ENCODE measurements at regions not wholly inside any gene's neighbourhood (a gene's known extent, or its start where the extent isn't known, plus 50 kb on each side); places are given as distances from the start of the nearest gene placed in this dataset.
A peak's percentile ranks its signal among the peaks of the same experiment; 100 is the strongest.

GRCh38 chr5:42900734-42901133 lies 89.0 kb upstream of the SELENOP start:
- no peak for DNase-seq
- Histone ChIP-seq H3K36me3 (no peaks in the 10 kb centered on the region), H3K9ac (ENCODE audit: low read depth in 2 of 2, low read length in 2 of 2) (no peak overlapping the region), H3K27me3 (no peaks in the 10 kb centered on the region), H3K27ac (no peak overlapping the region), H3K9me3 (no peaks in the 10 kb centered on the region), H3K4me1 (no peaks in the 10 kb centered on the region), H3K4me3 (no peak overlapping the region)
- intact Hi-C loops (cut with DNase I) = no loop called here
- no peak for TF ChIP-seq CTCF (IDR thresholded peaks at IDR 0.05)

DNA sequence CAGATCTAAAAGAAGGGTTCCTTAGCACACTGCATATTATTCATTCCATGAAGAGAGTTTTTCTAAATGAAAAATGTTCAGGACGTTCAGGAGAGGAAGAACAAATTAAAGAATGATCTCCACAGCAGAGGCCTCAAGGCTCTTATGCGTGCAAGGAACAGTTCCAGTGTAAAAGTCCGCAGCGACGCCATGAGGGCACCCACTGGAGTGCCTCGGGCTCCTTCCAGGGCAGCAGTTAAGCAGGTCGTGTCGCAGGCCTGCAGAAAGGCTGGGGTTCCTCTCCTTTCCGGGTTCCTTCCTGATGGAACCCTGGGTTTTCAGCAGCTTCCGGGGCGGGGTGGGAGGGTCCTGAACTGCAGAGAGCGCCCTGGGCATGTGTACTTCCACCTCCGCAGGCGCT lies 87.1 kb upstream of the SELENOP start:
- Histone ChIP-seq H3K36me3 (no peaks in the 10 kb centered on the region), H3K4me1 (no peaks in the 10 kb centered on the region), H3K27me3 (no peaks in the 10 kb centered on the region), H3K9ac (ENCODE audit: low read depth in 2 of 2, low read length in 2 of 2) (no peak overlapping the region), H3K27ac (no peak overlapping the region), H3K4me3 (no peak overlapping the region), H3K9me3 (no peaks in the 10 kb centered on the region)
- no peak for DNase-seq
- no peak for TF ChIP-seq CTCF (IDR thresholded peaks at IDR 0.05)
- intact Hi-C loops (cut with DNase I) = no loop called here

- Histone ChIP-seq H3K27me3 (no peaks in the 10 kb centered on the region), H3K4me3 (no peak overlapping the region), H3K4me1 (no peaks in the 10 kb centered on the region), H3K9me3 (no peaks in the 10 kb centered on the region), H3K9ac (ENCODE audit: low read depth in 2 of 2, low read length in 2 of 2) (no peak overlapping the region), H3K27ac (no peak overlapping the region), H3K36me3 (no peaks in the 10 kb centered on the region)
- DNase-seq = no peak
- no peak for TF ChIP-seq CTCF (IDR thresholded peaks at IDR 0.05)
- intact Hi-C loops (cut with DNase I) = no loop called here
Observed at GRCh38 chr5:42896523-42896922, 84.8 kb upstream of the SELENOP start.

DNA sequence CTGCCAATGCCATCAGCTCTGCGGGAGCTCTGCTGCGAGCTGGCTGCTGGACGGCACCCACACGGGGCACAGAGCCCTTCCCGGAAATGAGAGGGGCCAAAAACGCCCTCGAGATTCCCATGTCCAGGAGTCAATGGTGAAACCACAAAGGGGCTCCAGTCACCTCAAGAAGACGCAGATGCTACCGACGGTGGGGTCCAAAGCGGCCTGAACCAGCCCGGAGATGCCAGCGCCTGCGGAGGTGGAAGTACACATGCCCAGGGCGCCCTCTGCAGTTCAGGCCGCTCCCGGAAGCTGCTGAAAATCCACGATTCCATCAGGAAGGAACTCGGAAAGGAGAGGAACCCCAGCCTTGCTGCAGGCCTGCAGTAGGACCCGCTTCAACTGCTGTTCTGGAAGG lies 82.4 kb upstream of the SELENOP start:
- no peak for DNase-seq

GRCh38 chr5:42889311-42889933 lies 77.7 kb upstream of the SELENOP start:
- TF ChIP-seq CTCF (IDR thresholded peaks at IDR 0.05) = peak; percentile 94
- Histone ChIP-seq H3K9me3 (no peaks in the 10 kb centered on the region), H3K4me1 (no peaks in the 10 kb centered on the region), H3K27me3 (no peaks in the 10 kb centered on the region), H3K36me3 (no peaks in the 10 kb centered on the region), H3K9ac (ENCODE audit: low read depth in 2 of 2, low read length in 2 of 2) (no peak overlapping the region), H3K4me3 (no peak overlapping the region), H3K27ac (no peak overlapping the region)
- intact Hi-C loops (cut with DNase I) = loop anchor here (10.0 kb wide), 1 partner anchor 75 kb away; the partner anchor contains the start of gene SELENOP
- peak; percentile 91 for DNase-seq

More for the DNA sequence above, 82.4 kb upstream of the SELENOP start:
- Histone ChIP-seq H3K4me3 (no peak overlapping the region), H3K27me3 (no peaks in the 10 kb centered on the region), H3K4me1 (no peaks in the 10 kb centered on the region), H3K9ac (ENCODE audit: low read depth in 2 of 2, low read length in 2 of 2) (no peak overlapping the region), H3K27ac (no peak overlapping the region), H3K9me3 (no peaks in the 10 kb centered on the region), H3K36me3 (no peaks in the 10 kb centered on the region)
- intact Hi-C loops (cut with DNase I) = loop anchor here (5.0 kb wide), 1 partner anchor 127 kb away; no protein-coding TSS in a partner anchor
- no peak for TF ChIP-seq CTCF (IDR thresholded peaks at IDR 0.05)
